ENCODE measurements at regions not wholly inside any gene's neighbourhood (a gene's known extent, or its start where the extent isn't known, plus 50 kb on each side); places are given as distances from the start of the nearest gene placed in this dataset.

GRCh38 chr12:93191423-93191822 is 186.3 kb upstream of the NUDT4 start:
- no peak for DNase-seq
- Mint-ChIP-seq H3K27ac (no peak overlapping the region), H3K4me1 (no peaks in the 10 kb centered on the region), H3K4me3 (no peak overlapping the region), H3K36me3 (ENCODE audit: low read depth) (peaks cover 2% of the 10 kb centered on the region), H3K27me3 (peaks cover 7% of the 10 kb centered on the region)
- no peak for ATAC-seq
- no peaks in the 10 kb centered on the region for H3K9me3 ChIP-seq (ENCODE audit: control insufficient read depth, low read length, poor library complexity, severe bottlenecking)

GRCh38 chr12:93191956-93192355 is 185.8 kb upstream of the NUDT4 start:
- H3K4me1 Mint-ChIP-seq = no peaks in the 10 kb centered on the region
- ATAC-seq = no peak
- H3K4me3 Mint-ChIP-seq = no peak overlapping the region

GRCh38 chr12:93192878-93193277 is 184.8 kb upstream of the NUDT4 start:
- no peak overlapping the region for H3K27ac Mint-ChIP-seq
- no peaks in the 10 kb centered on the region for H3K9me3 ChIP-seq (ENCODE audit: control insufficient read depth, low read length, poor library complexity, severe bottlenecking)
- no peak overlapping the region for H3K4me3 Mint-ChIP-seq
- H3K4me1 Mint-ChIP-seq = no peaks in the 10 kb centered on the region
- H3K36me3 Mint-ChIP-seq (ENCODE audit: low read depth) = peaks cover 2% of the 10 kb centered on the region
- no peak for DNase-seq
- ATAC-seq = no peak
- peaks cover 22% of the 10 kb centered on the region for H3K27me3 Mint-ChIP-seq

More at GRCh38 chr12:93191956-93192355, 185.8 kb upstream of the NUDT4 start:
- H3K9me3 ChIP-seq (ENCODE audit: control insufficient read depth, low read length, poor library complexity, severe bottlenecking) = no peaks in the 10 kb centered on the region
- Mint-ChIP-seq H3K27me3 (peaks cover 13% of the 10 kb centered on the region), H3K27ac (no peak overlapping the region), H3K36me3 (ENCODE audit: low read depth) (peaks cover 2% of the 10 kb centered on the region)
- no peak for DNase-seq

- no peak overlapping the region for H3K4me3 Mint-ChIP-seq
- DNase-seq = no peak
- H3K4me1 Mint-ChIP-seq = no peaks in the 10 kb centered on the region
These were observed 182.2 kb upstream of the NUDT4 start for GRCh38 chr12:93195511-93195910.

GRCh38 chr12:93197067-93197593 is 180.6 kb upstream of the NUDT4 start:
- H3K27ac Mint-ChIP-seq = no peak overlapping the region
- no peaks in the 10 kb centered on the region for H3K9me3 ChIP-seq (ENCODE audit: control insufficient read depth, low read length, poor library complexity, severe bottlenecking)
- peaks cover 44% of the 10 kb centered on the region for H3K27me3 Mint-ChIP-seq
- H3K4me3 Mint-ChIP-seq = no peak overlapping the region
- DNase-seq = no peak
- H3K36me3 Mint-ChIP-seq (ENCODE audit: low read depth) = no peaks in the 10 kb centered on the region
- no peak for ATAC-seq
- H3K4me1 Mint-ChIP-seq = no peaks in the 10 kb centered on the region

More at GRCh38 chr12:93195511-93195910, 182.2 kb upstream of the NUDT4 start:
- no peak for ATAC-seq
- H3K27me3 Mint-ChIP-seq = peaks cover 38% of the 10 kb centered on the region
- H3K27ac Mint-ChIP-seq = no peak overlapping the region
- H3K9me3 ChIP-seq (ENCODE audit: control insufficient read depth, low read length, poor library complexity, severe bottlenecking) = no peaks in the 10 kb centered on the region
- H3K36me3 Mint-ChIP-seq (ENCODE audit: low read depth) = no peaks in the 10 kb centered on the region

GRCh38 chr12:93198086-93198485 is 179.6 kb upstream of the NUDT4 start:
- DNase-seq = no peak
- no peaks in the 10 kb centered on the region for H3K9me3 ChIP-seq (ENCODE audit: control insufficient read depth, low read length, poor library complexity, severe bottlenecking)
- no peaks in the 10 kb centered on the region for H3K36me3 Mint-ChIP-seq (ENCODE audit: low read depth)
- peaks cover 44% of the 10 kb centered on the region for H3K27me3 Mint-ChIP-seq
- no peak overlapping the region for H3K4me3 Mint-ChIP-seq
- H3K4me1 Mint-ChIP-seq = no peaks in the 10 kb centered on the region
- no peak for ATAC-seq
- no peak overlapping the region for H3K27ac Mint-ChIP-seq

GRCh38 chr12:93199831-93200236 is 177.9 kb upstream of the NUDT4 start:
- Mint-ChIP-seq H3K4me1 (no peaks in the 10 kb centered on the region), H3K27me3 (peaks cover 44% of the 10 kb centered on the region), H3K4me3 (no peak overlapping the region), H3K27ac (no peak overlapping the region), H3K36me3 (ENCODE audit: low read depth) (no peaks in the 10 kb centered on the region)
- DNase-seq (no peak), ATAC-seq (no peak)
- H3K9me3 ChIP-seq (ENCODE audit: control insufficient read depth, low read length, poor library complexity, severe bottlenecking) = no peaks in the 10 kb centered on the region

GRCh38 chr12:93200291-93200917 is 177.3 kb upstream of the NUDT4 start:
- DNase-seq (no peak), ATAC-seq (no peak)
- no peak overlapping the region for H3K4me3 Mint-ChIP-seq
- H3K9me3 ChIP-seq (ENCODE audit: control insufficient read depth, low read length, poor library complexity, severe bottlenecking) = no peaks in the 10 kb centered on the region
- no peaks in the 10 kb centered on the region for H3K36me3 Mint-ChIP-seq (ENCODE audit: low read depth)
- no peak overlapping the region for H3K27ac Mint-ChIP-seq
- H3K4me1 Mint-ChIP-seq = no peaks in the 10 kb centered on the region
- peaks cover 44% of the 10 kb centered on the region for H3K27me3 Mint-ChIP-seq

GRCh38 chr12:93201990-93202389 is 175.7 kb upstream of the NUDT4 start:
- peaks cover 31% of the 10 kb centered on the region for H3K27me3 Mint-ChIP-seq
- DNase-seq (no peak), ATAC-seq (no peak)
- no peaks in the 10 kb centered on the region for H3K36me3 Mint-ChIP-seq (ENCODE audit: low read depth)
- no peak overlapping the region for H3K27ac Mint-ChIP-seq
- no peaks in the 10 kb centered on the region for H3K9me3 ChIP-seq (ENCODE audit: control insufficient read depth, low read length, poor library complexity, severe bottlenecking)
- H3K4me3 Mint-ChIP-seq = no peak overlapping the region
- no peaks in the 10 kb centered on the region for H3K4me1 Mint-ChIP-seq

GRCh38 chr12:93202688-93203087 is 175.0 kb upstream of the NUDT4 start:
- Mint-ChIP-seq H3K4me3 (no peak overlapping the region), H3K4me1 (no peaks in the 10 kb centered on the region), H3K27ac (no peak overlapping the region), H3K27me3 (peaks cover 24% of the 10 kb centered on the region), H3K36me3 (ENCODE audit: low read depth) (no peaks in the 10 kb centered on the region)
- ATAC-seq = no peak
- no peaks in the 10 kb centered on the region for H3K9me3 ChIP-seq (ENCODE audit: control insufficient read depth, low read length, poor library complexity, severe bottlenecking)
- DNase-seq = no peak

GRCh38 chr12:93203361-93203760 is 174.4 kb upstream of the NUDT4 start:
- H3K27me3 Mint-ChIP-seq = peaks cover 18% of the 10 kb centered on the region

GRCh38 chr12:93204896-93205295 is 172.8 kb upstream of the NUDT4 start:
- DNase-seq = no peak
- H3K36me3 Mint-ChIP-seq (ENCODE audit: low read depth) = no peaks in the 10 kb centered on the region
- no peak overlapping the region for H3K4me3 Mint-ChIP-seq
- H3K27ac Mint-ChIP-seq = no peak overlapping the region
- no peaks in the 10 kb centered on the region for H3K9me3 ChIP-seq (ENCODE audit: control insufficient read depth, low read length, poor library complexity, severe bottlenecking)
- no peak for ATAC-seq
- H3K27me3 Mint-ChIP-seq = peaks cover 11% of the 10 kb centered on the region
- H3K4me1 Mint-ChIP-seq = no peaks in the 10 kb centered on the region

More at GRCh38 chr12:93203361-93203760, 174.4 kb upstream of the NUDT4 start:
- Mint-ChIP-seq H3K4me1 (no peaks in the 10 kb centered on the region), H3K4me3 (no peak overlapping the region), H3K36me3 (ENCODE audit: low read depth) (no peaks in the 10 kb centered on the region), H3K27ac (no peak overlapping the region)
- DNase-seq = no peak
- H3K9me3 ChIP-seq (ENCODE audit: control insufficient read depth, low read length, poor library complexity, severe bottlenecking) = no peaks in the 10 kb centered on the region
- no peak for ATAC-seq

GRCh38 chr12:93205361-93205760 is 172.4 kb upstream of the NUDT4 start:
- no peaks in the 10 kb centered on the region for H3K9me3 ChIP-seq (ENCODE audit: control insufficient read depth, low read length, poor library complexity, severe bottlenecking)
- no peak overlapping the region for H3K4me3 Mint-ChIP-seq
- H3K4me1 Mint-ChIP-seq = no peaks in the 10 kb centered on the region
- peaks cover 8% of the 10 kb centered on the region for H3K27me3 Mint-ChIP-seq
- DNase-seq (no peak), ATAC-seq (no peak)
- no peak overlapping the region for H3K27ac Mint-ChIP-seq
- no peaks in the 10 kb centered on the region for H3K36me3 Mint-ChIP-seq (ENCODE audit: low read depth)

GRCh38 chr12:93208011-93208410 is 169.7 kb upstream of the NUDT4 start:
- Mint-ChIP-seq H3K4me3 (no peak overlapping the region), H3K27ac (no peak overlapping the region), H3K4me1 (no peaks in the 10 kb centered on the region), H3K36me3 (ENCODE audit: low read depth) (peaks cover 1% of the 10 kb centered on the region), H3K27me3 (no peaks in the 10 kb centered on the region)
- DNase-seq (no peak), ATAC-seq (no peak)
- no peaks in the 10 kb centered on the region for H3K9me3 ChIP-seq (ENCODE audit: control insufficient read depth, low read length, poor library complexity, severe bottlenecking)
